GM23338 (cell line): ENCODE measurements at regions not wholly inside any gene's neighbourhood (a gene's known extent, or its start where the extent isn't known, plus 50 kb on each side); places are given as distances from the start of the nearest gene placed in this dataset.

Experiments
- ATAC-seq: fragments of 200-7000 bp; cut with Tn5 transposase; 3 replicates; pipeline ENCODE4 v1.9.1; 2020
- DNase-seq: peaks from one replicate; pipeline ENCODE4 v3.0.0-alpha.2; 2015; ENCODE audit warnings: low spot score
- H2AFZ ChIP-seq: fragments of 200-600 bp; sonication (generic); 2 replicates; pipeline ENCODE4 v1.8.0; 2016; ENCODE audit warnings: antibody characterized with exemption, mild to moderate bottlenecking, moderate library complexity
- H3F3A ChIP-seq: fragments of 200-600 bp; sonication (generic); replicated peaks from 2 replicates; pipeline ENCODE4 v1.8.0; 2017; ENCODE audit warnings: antibody characterized with exemption, mixed run types, low read depth
- H3K27ac ChIP-seq: fragments of 200-600 bp; sonication (generic); 2 replicates; pipeline ENCODE4 v1.6.1; 2016; ENCODE audit warnings: low read depth
- H3K27me3 ChIP-seq: fragments of 200-600 bp; sonication (generic); 2 replicates; pipeline ENCODE4 v1.8.0; 2016; ENCODE audit warnings: mild to moderate bottlenecking, mixed run types, moderate library complexity; ENCODE audit not compliant: insufficient read depth
- H3K36me3 ChIP-seq: fragments of 200-600 bp; sonication (generic); 2 replicates; pipeline ENCODE4 v1.8.0; 2016; ENCODE audit warnings: mild to moderate bottlenecking; ENCODE audit not compliant: insufficient read depth
- H3K4me1 ChIP-seq: fragments of 200-600 bp; sonication (generic); 2 replicates; pipeline ENCODE4 v1.8.0; 2016; ENCODE audit warnings: mild to moderate bottlenecking, moderate library complexity; ENCODE audit not compliant: insufficient read depth
- H3K4me2 ChIP-seq: fragments of 200-600 bp; sonication (generic); 2 replicates; pipeline ENCODE4 v1.7.1; 2017; ENCODE audit warnings: mixed run types
- H3K4me3 ChIP-seq: fragments of 200-600 bp; sonication (generic); 2 replicates; pipeline ENCODE4 v1.6.1; 2016; ENCODE audit warnings: mixed run types
- H3K79me2 ChIP-seq: fragments of 200-600 bp; sonication (generic); replicated peaks from 2 replicates; pipeline ENCODE4 v1.8.0; 2017; ENCODE audit warnings: mild to moderate bottlenecking; ENCODE audit not compliant: insufficient read depth
- H3K9me2 ChIP-seq: fragments of 200-600 bp; sonication (generic); 2 replicates; pipeline ENCODE4 v1.8.0; 2017; ENCODE audit not compliant: insufficient read depth
- H4K20me1 ChIP-seq: fragments of 200-600 bp; sonication (generic); replicated peaks from 2 replicates; pipeline ENCODE4 v1.8.0; 2017; ENCODE audit warnings: mild to moderate bottlenecking; ENCODE audit not compliant: insufficient read depth
- H3K27ac Mint-ChIP-seq: 2 replicates; pipeline ENCODE4 v1.8.0; 2020; ENCODE audit warnings: inconsistent platforms, mild to moderate bottlenecking, moderate library complexity, mixed read lengths
- H3K27me3 Mint-ChIP-seq: 3 replicates; pipeline ENCODE4 v1.8.0; 2022; ENCODE audit warnings: low read depth, mild to moderate bottlenecking, moderate library complexity, mixed read lengths, inconsistent platforms; ENCODE audit not compliant: insufficient read depth, poor library complexity
- H3K36me3 Mint-ChIP-seq: 3 replicates; pipeline ENCODE4 v1.8.0; 2021; ENCODE audit warnings: low read depth, mild to moderate bottlenecking, inconsistent platforms, moderate library complexity, mixed read lengths
- H3K4me1 Mint-ChIP-seq: 3 replicates; pipeline ENCODE4 v1.8.0; 2020; ENCODE audit warnings: mild to moderate bottlenecking, inconsistent platforms, mixed read lengths
- H3K4me3 Mint-ChIP-seq: 3 replicates; pipeline ENCODE4 v1.8.0; 2021; ENCODE audit warnings: moderate library complexity, mild to moderate bottlenecking, inconsistent platforms, mixed read lengths
- H3K9me3 Mint-ChIP-seq: 3 replicates; pipeline ENCODE4 v1.8.0; 2020; ENCODE audit warnings: moderate library complexity, mild to moderate bottlenecking, inconsistent platforms, mixed read lengths
- CREB1 ChIP-seq: fragments of 250-450 bp; sonication (Bioruptor Pico); IDR thresholded peaks from 2 replicates; pipeline ENCODE4 v1.5.0; 2020; ENCODE audit warnings: low read depth, mild to moderate bottlenecking, moderate library complexity
- ETS1 ChIP-seq: IDR thresholded peaks from 2 replicates; pipeline ENCODE4 v1.6.1; 2016; ENCODE audit warnings: antibody characterized with exemption
- EZH2 ChIP-seq: fragments of 200-600 bp; sonication (generic); IDR thresholded peaks from one replicate; pipeline ENCODE4 v1.8.0; 2017; ENCODE audit warnings: antibody characterized with exemption, mild to moderate bottlenecking, low read depth; ENCODE audit not compliant: unreplicated experiment
- EZH2phosphoT487 ChIP-seq: fragments of 200-600 bp; sonication (generic); IDR thresholded peaks from one replicate; pipeline ENCODE4 v1.8.1; 2018; ENCODE audit warnings: antibody characterized with exemption; ENCODE audit not compliant: unreplicated experiment
- REST ChIP-seq: IDR thresholded peaks from one replicate; pipeline ENCODE4 v1.6.1; 2018; ENCODE audit warnings: antibody characterized with exemption; ENCODE audit not compliant: unreplicated experiment
- ZNF114 ChIP-seq: fragments of 250-450 bp; sonication (Bioruptor Pico); IDR thresholded peaks from 2 replicates; pipeline ENCODE4 v1.5.0; 2020; ENCODE audit warnings: mild to moderate bottlenecking, moderate library complexity

- H3K4me3 Mint-ChIP-seq, result no peak overlapping the region
- no peaks in the 10 kb centered on the region for H3K36me3 ChIP-seq
- TF ChIP-seq REST (no peak), CREB1 (CRISPR knock-in tag) (no peak), ETS1 (no peak)
- no peaks in the 10 kb centered on the region for H3K4me1 Mint-ChIP-seq
- H3F3A ChIP-seq, result no peaks in the 10 kb centered on the region
- H3K36me3 Mint-ChIP-seq, result no peaks in the 10 kb centered on the region
- H3K9me3 Mint-ChIP-seq, result no peaks in the 10 kb centered on the region
- no peaks in the 10 kb centered on the region for H3K27me3 ChIP-seq
- no peaks in the 10 kb centered on the region for H3K79me2 ChIP-seq
- no peak for DNase-seq
- H2AFZ ChIP-seq, result no peak overlapping the region
- H3K9me2 ChIP-seq, result 0 out of 2 replicates have a peak, but pooled peaks cover 3% of the 10 kb centered on the region
- ATAC-seq, result no peak
- no peaks in the 10 kb centered on the region for H3K4me1 ChIP-seq
- peaks cover 1% of the 10 kb centered on the region for H3K27me3 Mint-ChIP-seq
- no peaks in the 10 kb centered on the region for H4K20me1 ChIP-seq
- H3K4me2 ChIP-seq, result no peak overlapping the region
- no peak overlapping the region for H3K4me3 ChIP-seq
- H3K27ac Mint-ChIP-seq, result no peak overlapping the region
- H3K27ac ChIP-seq, result no peak overlapping the region
Observed at GRCh38 chr21:14768042-14768441, 221.9 kb upstream of the SAMSN1 start.

GRCh38 chr21:14767192-14767852 lies 221.2 kb upstream of the SAMSN1 start:
- ATAC-seq (no peak), DNase-seq (no peak)
- no peaks in the 10 kb centered on the region for H3K79me2 ChIP-seq
- H3K36me3 ChIP-seq, result no peaks in the 10 kb centered on the region
- no peak overlapping the region for H3K4me3 ChIP-seq
- H4K20me1 ChIP-seq, result no peaks in the 10 kb centered on the region
- 0 out of 2 replicates have a peak, but pooled peaks cover 3% of the 10 kb centered on the region for H3K9me2 ChIP-seq
- Mint-ChIP-seq H3K9me3 (no peaks in the 10 kb centered on the region), H3K36me3 (no peaks in the 10 kb centered on the region), H3K4me1 (no peaks in the 10 kb centered on the region), H3K27me3 (peaks cover 1% of the 10 kb centered on the region), H3K27ac (no peak overlapping the region), H3K4me3 (no peak overlapping the region)
- no peak overlapping the region for H3K27ac ChIP-seq
- no peak overlapping the region for H2AFZ ChIP-seq
- H3K4me2 ChIP-seq, result no peak overlapping the region
- H3K27me3 ChIP-seq, result no peaks in the 10 kb centered on the region
- no peaks in the 10 kb centered on the region for H3F3A ChIP-seq
- no peaks in the 10 kb centered on the region for H3K4me1 ChIP-seq
- TF ChIP-seq ETS1 (no peak), REST (no peak), ZNF114 (CRISPR knock-in tag) (no peak), EZH2 (no peak), EZH2phosphoT487 (no peak)
